DMS 273 (cell line): ENCODE measurements at regions not wholly inside any gene's neighbourhood (a gene's known extent, or its start where the extent isn't known, plus 50 kb on each side); places are given as distances from the start of the nearest gene placed in this dataset.

Experiments used
- DNase-seq: peaks from one replicate; lab custom pipeline; 2025; ENCODE audit not compliant: unreplicated experiment; lab: John Stamatoyannopoulos, UW

DNA sequence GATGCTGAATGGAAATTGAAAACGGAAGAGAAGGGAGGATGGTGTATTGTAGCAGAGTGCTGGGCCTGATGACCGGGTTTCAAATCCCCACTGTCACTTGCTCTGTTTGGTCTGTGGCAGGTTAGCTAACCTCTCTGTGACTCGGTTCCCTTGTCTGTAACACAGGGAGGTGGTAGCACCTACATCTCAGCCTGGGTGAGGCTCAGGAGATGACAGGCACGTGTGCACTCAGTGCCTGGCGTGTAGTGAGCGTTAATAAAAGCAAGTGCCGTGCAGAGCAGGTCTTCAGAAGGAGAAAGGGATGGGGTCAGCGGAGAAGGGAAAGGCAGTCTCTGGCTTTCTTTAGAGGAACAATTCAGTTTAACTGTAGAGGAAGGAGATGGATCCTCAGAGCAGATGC lies 125.5 kb upstream of the SMIM21 start:
- DNase-seq, result no peak

DNA sequence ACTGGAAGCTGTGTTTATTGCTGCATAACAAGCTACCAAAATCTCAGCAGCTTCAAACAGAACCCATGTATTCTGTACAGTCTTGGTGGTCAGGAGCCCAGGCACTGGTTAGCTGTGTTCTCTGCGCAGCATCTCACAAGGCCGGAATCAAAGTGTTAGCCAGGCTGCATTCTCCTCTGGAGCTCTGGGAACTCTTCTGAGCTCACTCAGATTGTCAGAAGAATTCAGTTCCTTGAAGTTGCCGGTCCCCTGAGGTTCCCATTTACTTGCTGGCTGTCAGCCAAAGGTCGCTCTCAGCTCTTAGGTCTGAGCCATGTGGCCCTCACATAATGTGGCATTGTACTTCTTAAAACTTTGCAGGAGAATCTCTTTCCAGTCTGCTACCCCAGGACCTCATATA lies 123.6 kb upstream of the SMIM21 start:
- DNase-seq, result no peak

DNA sequence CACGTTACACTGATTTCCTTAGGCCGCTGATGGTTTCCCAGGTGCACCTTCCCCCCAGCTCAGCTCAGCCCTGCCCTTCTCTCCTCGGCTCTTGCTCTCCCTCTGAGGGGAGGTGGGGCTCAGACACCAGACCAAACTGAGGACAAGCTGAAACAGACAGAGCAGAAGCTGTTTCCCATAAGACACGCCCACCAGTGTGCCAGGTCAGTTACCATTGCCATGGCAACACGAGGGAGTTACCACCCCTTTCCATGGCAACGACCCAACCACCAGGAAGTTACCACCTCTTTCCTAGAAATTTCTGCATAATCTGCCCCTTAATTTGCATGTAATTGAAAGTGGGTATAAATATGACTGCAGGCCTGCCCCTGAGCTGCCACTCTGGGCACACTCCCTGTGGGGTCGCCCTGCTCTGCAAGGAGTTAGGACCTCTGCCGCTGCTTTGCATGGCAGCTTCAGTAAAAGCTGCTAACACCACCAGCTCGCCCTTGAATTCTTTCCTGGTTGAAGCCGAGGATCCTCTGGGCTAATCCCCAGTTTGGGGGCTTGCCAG lies 120.9 kb upstream of the SMIM21 start:
- peak; percentile 44 for DNase-seq

DNA sequence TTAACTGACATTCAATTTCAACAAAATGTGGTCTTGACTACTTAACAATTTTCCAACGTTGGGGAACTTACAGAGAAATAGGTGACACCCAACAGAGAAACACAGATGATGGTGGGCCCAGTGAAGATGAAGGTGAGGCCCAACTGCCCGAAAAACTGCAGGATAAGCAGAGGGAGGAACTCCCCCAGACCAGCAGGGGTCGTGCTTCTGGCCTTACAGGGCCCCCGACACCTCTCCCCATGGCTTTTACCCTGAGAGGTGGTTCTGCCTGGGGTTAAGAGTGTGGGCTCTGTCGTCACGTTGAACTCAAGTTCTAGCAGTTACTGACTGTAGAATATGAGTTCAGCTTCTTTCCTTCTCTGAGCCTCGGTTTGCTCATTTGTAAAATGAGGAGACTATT lies 119.5 kb upstream of the SMIM21 start:
- peak; percentile 13 for DNase-seq

DNA sequence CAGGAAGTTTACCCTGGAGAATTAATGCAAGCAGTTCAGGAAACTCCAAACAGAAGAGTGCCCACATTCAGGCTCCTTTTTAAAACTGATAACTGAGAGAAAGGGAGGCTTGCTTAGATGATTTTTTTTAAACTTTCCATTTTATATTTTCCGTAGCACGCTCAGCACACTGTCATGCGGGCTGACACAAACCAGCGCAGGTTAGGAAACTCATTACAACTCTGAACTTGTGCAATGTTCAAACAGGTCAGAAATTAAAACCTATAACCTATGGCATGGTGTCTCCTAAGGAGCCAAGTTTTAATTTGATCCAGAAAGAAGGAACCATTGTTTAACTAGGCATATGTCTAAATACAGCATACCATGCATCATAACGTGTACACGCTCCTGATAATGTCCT lies 117.7 kb upstream of the SMIM21 start:
- no peak for DNase-seq

DNA sequence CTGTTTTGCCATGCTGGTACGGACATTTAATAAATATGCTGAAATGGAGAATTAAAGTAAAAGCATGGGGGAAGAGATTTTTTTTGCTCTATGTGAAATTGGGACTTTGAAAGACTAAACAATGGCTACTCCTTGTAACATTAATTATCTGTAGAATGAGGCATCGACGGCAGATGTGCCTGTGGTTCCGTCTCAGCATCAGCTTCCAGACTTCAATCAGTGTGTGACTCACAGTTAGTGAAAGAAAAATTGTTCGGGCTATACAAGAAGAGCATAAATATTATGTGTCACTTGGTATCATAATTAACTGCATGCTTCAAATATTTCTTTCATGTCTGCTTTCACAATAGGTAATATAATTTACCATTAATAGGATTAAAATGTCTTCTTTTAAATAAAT lies 117.0 kb upstream of the SMIM21 start:
- no peak for DNase-seq

DNA sequence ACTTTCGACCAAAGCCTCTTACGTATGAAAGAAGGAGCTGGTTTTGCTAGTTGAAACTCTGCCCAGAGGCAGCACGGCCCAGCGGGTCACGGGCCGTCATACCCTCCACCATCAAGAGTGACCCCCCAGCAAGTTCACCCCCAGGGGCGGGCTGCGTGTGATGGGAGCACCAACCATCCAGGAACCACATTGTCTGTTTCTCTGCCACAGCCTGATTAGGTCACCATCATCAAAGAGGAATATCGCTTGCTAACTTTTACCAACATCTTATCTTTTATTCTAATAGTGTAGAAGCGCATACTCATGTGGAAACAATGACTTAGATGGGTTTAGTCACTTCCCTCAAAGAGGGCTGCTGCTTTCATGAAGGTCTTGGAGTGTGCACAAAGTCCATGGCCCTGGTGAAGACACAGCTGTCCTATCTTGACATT lies 116.6 kb upstream of the SMIM21 start:
- DNase-seq, result no peak

DNA sequence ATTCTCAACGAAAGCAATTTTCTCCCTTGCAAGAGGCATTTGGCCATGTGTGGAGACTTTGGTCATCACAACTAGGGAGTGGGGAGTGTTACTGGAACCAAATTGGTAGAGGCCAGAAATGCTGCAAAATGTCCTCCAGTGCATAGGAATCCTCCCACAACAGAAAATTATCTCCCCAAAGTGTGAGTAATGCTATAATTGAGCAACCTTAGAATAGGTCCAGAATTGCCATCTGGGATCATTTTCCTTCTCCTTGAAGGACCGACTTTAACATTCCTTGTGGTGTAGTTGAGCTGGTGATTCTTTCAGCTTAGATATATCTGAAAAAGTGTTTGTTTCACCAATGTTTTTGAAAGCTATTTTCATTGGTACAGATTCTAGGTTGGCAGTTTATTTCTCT lies 111.2 kb upstream of the SMIM21 start:
- no peak for DNase-seq

DNA sequence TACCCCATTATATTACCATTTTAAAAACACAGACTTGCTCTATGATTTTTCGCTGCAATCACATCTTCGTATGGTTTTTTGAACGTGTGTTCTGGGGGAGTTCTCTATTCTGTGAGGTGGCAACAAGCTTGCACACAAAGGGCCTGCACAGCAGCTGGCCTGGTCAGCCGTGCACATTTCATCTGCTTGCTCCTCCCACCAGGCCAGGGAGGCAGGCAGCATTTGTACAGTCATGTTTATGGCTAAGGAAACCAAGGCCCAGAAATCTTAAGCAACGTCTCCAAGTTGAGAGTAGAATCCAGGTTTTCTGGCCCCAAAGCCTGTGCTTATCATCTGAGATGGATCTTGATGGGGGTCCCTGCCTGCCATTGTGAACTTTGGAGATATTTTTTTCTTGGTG lies 106.4 kb upstream of the SMIM21 start:
- DNase-seq, result no peak

DNA sequence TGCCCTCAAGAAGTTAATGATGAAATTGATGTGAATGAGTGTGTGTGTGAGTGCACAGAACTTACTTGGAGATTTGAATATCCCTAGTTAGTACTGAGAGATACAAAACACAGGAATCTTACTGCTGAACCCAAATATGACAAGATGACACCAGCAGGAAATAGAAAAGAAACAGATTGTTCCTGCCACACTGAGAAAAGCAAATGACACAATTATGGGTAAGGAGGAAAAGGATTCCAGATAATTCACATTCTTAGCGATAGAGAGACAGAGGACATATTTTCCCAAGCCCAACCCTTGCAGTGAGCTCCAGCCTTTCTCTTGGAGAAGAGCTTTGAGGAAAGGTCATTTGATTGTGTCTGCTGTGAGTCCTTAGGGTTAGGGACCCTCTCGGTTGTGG lies 105.7 kb upstream of the SMIM21 start:
- no peak for DNase-seq

DNA sequence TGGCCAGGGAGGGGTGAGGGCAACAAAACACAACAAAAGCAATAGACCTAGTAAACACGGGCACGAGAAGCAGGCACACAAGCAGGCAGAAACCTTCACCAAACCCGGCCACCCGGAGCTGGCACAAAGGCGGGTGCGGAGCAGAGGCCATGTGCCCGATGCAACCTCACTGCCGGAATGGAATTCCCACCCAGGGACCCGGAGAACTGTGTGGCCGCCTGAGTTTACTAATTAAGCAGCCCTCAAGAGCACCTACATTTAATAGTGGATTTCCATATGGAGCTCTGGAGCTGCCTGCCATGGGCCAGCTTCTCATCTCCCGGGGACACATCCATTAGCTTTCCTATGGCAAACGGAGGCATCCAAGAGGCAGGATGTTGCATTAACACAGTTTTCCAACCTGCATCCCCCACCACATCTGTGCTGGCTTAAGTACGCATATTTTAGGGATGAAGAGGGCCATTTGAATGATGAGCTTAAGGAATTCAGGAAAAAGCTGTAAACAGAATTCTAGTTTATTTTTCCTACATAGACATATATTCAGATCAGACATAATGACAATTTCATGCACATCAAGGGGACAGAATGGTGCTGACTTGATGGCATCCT lies 104.5 kb upstream of the SMIM21 start:
- no peak for DNase-seq

DNA sequence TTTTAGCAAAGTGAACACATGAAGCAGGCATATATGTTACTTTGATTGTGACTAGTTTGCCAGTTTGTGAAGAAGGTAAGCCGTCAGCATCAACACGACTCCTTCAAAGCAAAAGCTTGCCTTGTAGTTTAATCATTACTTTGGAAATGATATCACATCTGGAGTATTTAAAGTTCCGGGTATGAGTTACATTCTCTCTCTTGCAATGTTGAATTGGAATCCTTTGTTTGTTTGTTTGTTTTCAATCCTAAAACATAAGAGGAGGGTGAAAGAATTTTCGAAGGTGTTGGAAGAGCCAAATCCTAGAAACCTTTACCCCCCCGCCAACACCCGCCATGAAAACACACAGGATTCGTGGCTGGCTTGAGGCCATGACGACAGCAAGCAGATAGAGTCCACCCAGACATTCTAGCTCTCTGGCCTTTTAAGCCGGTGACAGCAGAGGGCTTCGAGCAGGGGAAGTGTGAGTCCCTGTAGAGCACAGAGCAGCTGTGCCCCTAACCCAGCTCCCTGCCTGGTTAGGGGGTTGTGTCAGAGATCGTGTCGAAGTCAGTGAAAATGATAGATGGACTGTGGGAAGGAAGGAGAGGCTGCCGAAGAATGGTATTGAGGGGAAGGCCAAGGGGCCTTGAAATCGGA lies 103.8 kb upstream of the SMIM21 start:
- DNase-seq, result no peak

DNA sequence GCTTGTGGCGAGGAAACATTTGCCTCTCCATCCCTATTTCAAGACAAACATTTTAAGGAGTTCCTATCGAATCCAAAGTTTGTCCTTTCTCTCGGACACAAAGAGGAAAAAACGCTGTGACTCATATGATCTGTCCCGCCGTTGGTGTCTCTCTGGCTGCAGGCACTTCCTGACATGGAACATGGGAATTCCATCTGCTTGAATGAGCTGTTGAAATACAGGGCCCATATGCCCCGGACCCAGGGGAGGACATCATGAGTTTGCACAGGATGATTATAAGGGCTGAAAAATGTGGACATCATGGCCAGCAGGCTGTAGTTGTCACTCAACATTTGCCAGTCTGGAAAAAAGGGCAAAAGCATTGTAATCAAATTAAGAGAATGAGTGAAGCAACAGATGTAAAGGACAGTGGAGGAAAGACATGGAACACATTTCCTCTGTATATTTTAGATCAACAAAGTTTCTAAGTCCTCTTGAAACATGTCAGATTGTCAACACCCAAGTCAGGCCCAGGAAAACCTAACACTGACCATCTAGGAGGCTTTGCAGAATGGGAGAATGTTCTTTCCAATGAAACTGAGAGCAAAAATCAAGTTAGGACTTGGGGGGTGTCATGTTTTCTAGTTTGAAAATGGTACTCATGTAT lies 103.2 kb upstream of the SMIM21 start:
- no peak for DNase-seq

DNA sequence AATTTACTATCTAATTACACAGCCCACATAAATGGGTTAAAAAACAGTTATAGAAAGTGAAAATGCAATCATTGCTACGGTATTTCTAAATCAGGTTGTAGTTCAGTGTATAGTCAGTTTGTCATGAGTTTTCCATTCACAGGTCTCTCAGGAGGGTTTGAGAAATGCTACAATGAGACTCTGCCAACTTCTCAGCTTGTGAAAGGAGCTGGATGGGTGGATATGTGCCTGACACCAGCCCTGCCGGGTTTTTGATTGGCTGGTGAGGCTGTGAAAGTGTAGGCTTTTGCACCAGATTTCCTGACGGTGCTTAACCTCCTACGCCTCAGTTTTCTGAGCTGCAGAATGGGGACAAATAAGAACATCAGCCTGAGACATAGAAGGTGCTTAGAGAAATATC lies 102.6 kb upstream of the SMIM21 start:
- no peak for DNase-seq

DNA sequence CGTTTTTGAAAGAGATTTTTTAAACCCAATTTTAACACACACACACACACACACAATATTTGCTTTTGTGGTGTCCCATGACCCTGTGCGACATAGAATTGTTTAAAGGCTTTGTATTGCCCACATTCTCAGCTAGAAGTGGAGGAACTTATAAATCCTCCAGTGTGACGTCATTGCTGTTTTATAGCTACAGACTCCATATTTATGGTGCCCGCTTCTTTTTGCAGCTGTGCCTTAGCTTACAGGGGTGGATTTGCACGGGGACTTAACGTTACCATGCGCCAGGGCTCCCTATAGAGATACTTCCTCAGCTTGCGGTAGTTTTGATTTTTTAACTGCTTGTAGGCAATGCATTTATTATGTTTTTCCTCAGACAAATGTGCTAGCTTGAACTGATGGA lies 101.9 kb upstream of the SMIM21 start:
- no peak for DNase-seq

DNA sequence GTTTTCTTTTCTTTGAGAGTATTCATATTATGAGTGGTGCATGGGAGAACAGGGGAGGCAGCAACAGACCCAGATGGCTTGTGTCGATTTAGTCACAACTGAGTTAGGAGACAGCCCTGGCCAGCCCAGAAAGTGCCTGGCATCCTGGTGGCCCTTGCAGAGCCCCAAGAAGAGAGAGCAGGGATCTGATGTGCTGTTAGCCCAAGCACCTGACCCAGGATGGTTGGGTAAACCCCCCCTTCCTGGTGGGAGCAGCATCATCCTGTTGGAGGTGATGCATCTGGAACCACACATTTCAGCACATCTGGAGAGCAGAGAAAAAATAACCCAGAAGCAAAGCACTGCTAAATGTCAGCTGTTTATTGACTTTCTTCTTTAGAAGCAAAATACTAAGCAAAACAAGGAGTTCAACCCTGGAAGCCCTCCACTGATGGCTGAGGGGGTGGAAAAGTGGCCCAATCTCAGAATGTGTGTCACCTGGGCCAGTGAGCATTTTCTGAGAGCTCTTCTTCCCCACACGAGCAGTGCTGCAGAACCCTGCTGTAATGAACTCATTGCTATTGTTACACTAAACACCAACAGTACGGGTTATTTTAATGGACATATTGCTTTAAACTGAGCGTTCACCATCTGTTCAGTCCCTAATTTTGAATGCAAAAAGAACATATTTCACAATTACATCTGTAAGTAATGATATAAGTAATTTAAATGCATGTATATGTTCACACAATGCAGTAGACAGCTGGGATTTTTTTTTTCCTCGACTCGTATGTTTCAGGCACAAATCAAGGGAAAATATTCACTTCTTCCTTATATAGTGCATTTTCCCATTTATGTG lies 100.6 kb upstream of the SMIM21 start:
- DNase-seq, result no peak

DNA sequence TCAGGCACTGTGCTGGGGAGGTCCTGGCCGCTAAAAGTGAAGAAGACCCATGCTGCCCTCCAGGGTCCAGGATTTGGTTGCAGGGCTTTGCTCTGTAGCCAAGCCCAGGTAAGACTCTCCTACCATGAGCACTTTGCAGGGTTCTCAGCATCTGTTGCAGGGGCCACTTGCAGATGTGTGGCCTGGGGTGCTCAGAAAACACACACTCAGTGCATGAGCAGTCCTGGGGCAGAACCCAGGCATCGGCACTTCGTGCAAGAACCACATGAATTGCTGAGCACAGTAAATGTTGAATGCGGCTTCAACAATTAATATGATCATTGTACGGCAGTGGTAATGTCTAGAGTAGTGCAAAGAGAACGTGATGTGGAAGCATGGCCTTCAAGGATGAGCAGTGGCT lies 98.5 kb upstream of the SMIM21 start:
- DNase-seq, result no peak

DNA sequence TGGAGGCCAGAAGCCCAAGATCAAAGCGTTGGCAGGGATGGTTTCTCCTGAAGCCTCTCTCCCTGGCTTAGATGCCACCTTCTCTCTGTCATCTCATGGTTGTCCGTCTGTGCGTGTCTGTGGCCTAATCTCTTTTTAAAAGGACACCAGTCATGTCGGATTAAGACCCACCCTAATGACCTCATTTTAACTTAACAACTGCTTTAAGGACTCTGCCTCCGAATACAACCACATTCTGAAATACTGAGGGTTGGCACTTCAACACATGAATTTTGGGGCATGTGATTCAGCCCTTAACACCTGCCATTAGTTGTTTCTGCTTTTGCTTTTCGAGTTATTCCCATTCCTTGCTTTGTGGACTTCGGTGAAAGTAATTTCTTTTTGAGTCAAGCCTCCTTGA lies 97.8 kb upstream of the SMIM21 start:
- DNase-seq, result no peak

DNA sequence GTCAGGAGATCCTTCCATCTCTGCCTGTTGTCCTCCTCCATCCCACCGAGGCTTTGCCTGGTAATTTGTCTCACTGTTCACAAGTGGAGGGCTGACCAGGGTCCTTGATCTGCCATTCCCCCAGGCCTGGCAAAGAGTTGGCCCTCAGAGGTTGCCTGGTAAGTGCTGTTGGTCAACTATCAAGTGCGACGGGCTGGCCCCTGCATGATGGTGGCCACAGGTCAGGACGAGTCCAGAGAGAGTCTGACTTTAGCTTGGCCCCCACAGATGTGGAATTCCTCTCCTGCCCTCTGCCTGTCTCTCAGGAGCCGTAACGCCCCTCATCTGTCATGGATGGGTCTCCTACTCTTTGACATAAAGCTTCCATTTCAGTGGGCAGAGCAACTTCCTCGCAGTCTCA lies 97.3 kb upstream of the SMIM21 start:
- no peak for DNase-seq

DNA sequence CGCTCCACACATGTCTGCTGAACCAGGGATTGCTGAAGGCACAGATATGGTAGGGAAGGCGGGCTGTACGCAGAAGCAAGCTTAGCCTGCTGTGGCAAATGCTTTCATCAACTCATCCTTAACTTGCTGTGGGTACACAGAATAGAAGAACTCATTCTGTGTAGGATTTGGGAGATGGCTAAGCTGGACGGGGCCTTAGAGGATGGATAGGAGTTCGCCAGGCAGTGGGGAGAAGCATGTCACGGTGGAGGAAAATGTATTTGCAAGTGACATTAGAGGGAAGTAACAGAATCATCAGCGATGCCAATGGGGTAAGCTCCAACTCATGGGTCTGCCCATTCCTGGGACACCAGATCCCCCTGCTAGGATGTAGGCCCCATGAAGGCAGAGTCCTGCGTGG lies 96.7 kb upstream of the SMIM21 start:
- no peak for DNase-seq

DNA sequence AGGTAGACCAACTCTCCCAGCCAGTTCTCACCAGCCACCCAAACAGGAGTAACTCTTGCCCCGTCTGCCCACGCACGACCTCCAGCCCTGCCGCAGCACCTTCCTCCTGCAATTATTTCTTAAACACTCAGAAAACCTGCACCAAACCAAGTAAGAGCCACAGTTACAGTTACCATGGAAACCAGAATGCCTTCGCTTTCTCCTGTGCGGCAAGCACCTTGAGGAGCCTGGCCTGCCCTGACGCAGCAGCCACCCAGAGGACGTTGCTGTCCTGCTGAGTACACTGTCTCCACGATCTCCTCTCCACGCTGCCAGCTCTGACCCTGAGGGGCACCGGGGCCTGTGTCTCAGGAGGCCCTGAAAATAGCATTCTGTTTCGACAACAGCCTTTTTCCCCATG lies 94.3 kb upstream of the SMIM21 start:
- DNase-seq, result no peak

DNA sequence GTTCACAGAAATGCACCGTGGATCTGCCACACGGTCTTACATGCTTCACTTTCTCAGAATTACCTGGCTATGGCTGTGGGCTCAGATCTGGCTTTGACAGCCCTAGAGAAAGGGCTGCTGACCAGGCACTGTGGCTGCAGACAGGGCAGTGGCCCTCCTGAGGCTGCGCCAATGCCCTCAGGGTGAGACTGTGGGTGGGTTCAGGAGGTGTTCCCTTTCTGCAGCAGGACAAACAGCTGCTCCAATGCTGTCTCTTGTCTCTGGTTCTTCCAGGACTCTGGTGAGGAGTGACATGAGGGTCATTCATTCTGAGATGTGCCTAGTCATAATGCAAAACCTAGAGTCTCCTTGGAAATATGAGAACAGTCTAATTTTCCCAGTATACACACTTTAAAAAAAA lies 90.5 kb upstream of the SMIM21 start:
- no peak for DNase-seq
